Astrocyte (in vitro differentiated cells and primary cell): ENCODE measurements at regions not wholly inside any gene's neighbourhood (a gene's known extent, or its start where the extent isn't known, plus 50 kb on each side); places are given as distances from the start of the nearest gene placed in this dataset.
"Not testable (repeated sequence)": the region's sequence is repeated elsewhere in the genome, so short reads cannot be mapped to it uniquely, and the experiment has no call there.

Experiments
- DNase-seq: peaks from one replicate; pipeline ENCODE4 v3.0.0-alpha.2; 2010; ENCODE audit warnings: low read depth
- FAIRE-seq: peaks from 2 replicates; lab custom pipeline; 2011; peaks lifted over from hg19 to GRCh38; lab: Jason Lieb, UNC
- H2AFZ ChIP-seq: 2 replicates; pipeline ENCODE4 v1.6.0; 2012; ENCODE audit warnings: low read depth, low read length, inconsistent platforms
- H3K27ac ChIP-seq: 2 replicates; pipeline ENCODE4 v1.5.1; 2011; ENCODE audit warnings: low read depth, low read length, inconsistent platforms
- H3K27me3 ChIP-seq: 2 replicates; pipeline ENCODE4 v1.6.0; 2011; ENCODE audit warnings: low read length, inconsistent platforms; ENCODE audit not compliant: insufficient read depth
- H3K36me3 ChIP-seq: 2 replicates; pipeline ENCODE4 v1.5.1; 2011; ENCODE audit warnings: low read length, inconsistent platforms; ENCODE audit not compliant: insufficient read depth
- H3K4me1 ChIP-seq: 2 replicates; pipeline ENCODE4 v1.5.1; 2011; ENCODE audit warnings: low read length, inconsistent platforms; ENCODE audit not compliant: insufficient read depth
- H3K4me2 ChIP-seq: 2 replicates; pipeline ENCODE4 v1.6.0; 2012; ENCODE audit warnings: low read length, inconsistent platforms
- H3K4me3 ChIP-seq: 2 replicates; pipeline ENCODE4 v1.5.1; 2011; ENCODE audit warnings: low read depth, mild to moderate bottlenecking, low read length, inconsistent platforms; ENCODE audit not compliant: insufficient read depth
- H3K79me2 ChIP-seq: 2 replicates; pipeline ENCODE4 v1.6.0; 2012; ENCODE audit warnings: mild to moderate bottlenecking, low read length, inconsistent platforms; ENCODE audit not compliant: insufficient read depth
- H3K9ac ChIP-seq: 2 replicates; pipeline ENCODE4 v1.6.0; 2012; ENCODE audit warnings: mild to moderate bottlenecking, low read length, inconsistent platforms
- H3K9me3 ChIP-seq: 2 replicates; pipeline ENCODE4 v1.5.1; 2012; ENCODE audit warnings: low read depth, mild to moderate bottlenecking, low read length, inconsistent platforms; ENCODE audit not compliant: insufficient read depth
- H4K20me1 ChIP-seq: 2 replicates; pipeline ENCODE4 v1.6.0; 2012; ENCODE audit warnings: low read length, inconsistent platforms; ENCODE audit not compliant: insufficient read depth
- H3K27ac Mint-ChIP-seq: one replicate; pipeline ENCODE4 v1.8.0; 2021; ENCODE audit warnings: mild to moderate bottlenecking, mixed read lengths; ENCODE audit not compliant: unreplicated experiment
- H3K27me3 Mint-ChIP-seq: one replicate; pipeline ENCODE4 v1.8.0; 2021; ENCODE audit warnings: low read depth, mixed read lengths; ENCODE audit not compliant: unreplicated experiment
- H3K36me3 Mint-ChIP-seq: one replicate; pipeline ENCODE4 v1.8.0; 2021; ENCODE audit warnings: low read depth, mixed read lengths; ENCODE audit not compliant: unreplicated experiment
- H3K4me1 Mint-ChIP-seq: one replicate; pipeline ENCODE4 v1.8.0; 2021; ENCODE audit warnings: low read depth, mixed read lengths; ENCODE audit not compliant: unreplicated experiment
- H3K4me3 Mint-ChIP-seq: one replicate; pipeline ENCODE4 v1.8.0; 2021; ENCODE audit warnings: mild to moderate bottlenecking, moderate library complexity, mixed read lengths; ENCODE audit not compliant: unreplicated experiment
- H3K9me3 Mint-ChIP-seq: one replicate; pipeline ENCODE4 v1.8.0; 2021; ENCODE audit warnings: mild to moderate bottlenecking, mixed read lengths; ENCODE audit not compliant: unreplicated experiment
- EZH2 ChIP-seq: IDR thresholded peaks from 2 replicates; pipeline ENCODE4 v1.6.1; 2012; ENCODE audit warnings: mild to moderate bottlenecking, low read length, inconsistent platforms; ENCODE audit not compliant: insufficient read depth
- TF ChIP-seq, protein P1 (sequence below): IDR thresholded peaks from 2 replicates; pipeline ENCODE4 v1.5.1; 2011; ENCODE audit warnings: low read depth, mild to moderate bottlenecking, inconsistent platforms, low read length, moderate library complexity; ENCODE audit not compliant: insufficient read depth

- no peaks in the 10 kb centered on the region for H3K36me3 Mint-ChIP-seq
- Histone ChIP-seq H3K9me3 (no peaks in the 10 kb centered on the region), H3K4me2 (no peak overlapping the region), H2AFZ (no peak overlapping the region), H3K36me3 (no peaks in the 10 kb centered on the region), H3K4me3 (no peak overlapping the region), H3K27me3 (no peaks in the 10 kb centered on the region), H3K79me2 (no peaks in the 10 kb centered on the region), H3K27ac (no peak overlapping the region), H3K9ac (no peak overlapping the region), H3K4me1 (no peaks in the 10 kb centered on the region), H4K20me1 (no peaks in the 10 kb centered on the region)
- H3K4me1 Mint-ChIP-seq = no peaks in the 10 kb centered on the region
- H3K27me3 Mint-ChIP-seq = no peaks in the 10 kb centered on the region
- no peak overlapping the region for H3K27ac Mint-ChIP-seq
- H3K9me3 Mint-ChIP-seq = no peaks in the 10 kb centered on the region
- DNase-seq (no peak), FAIRE-seq (no peak)
- TF ChIP-seq, protein P1, sequence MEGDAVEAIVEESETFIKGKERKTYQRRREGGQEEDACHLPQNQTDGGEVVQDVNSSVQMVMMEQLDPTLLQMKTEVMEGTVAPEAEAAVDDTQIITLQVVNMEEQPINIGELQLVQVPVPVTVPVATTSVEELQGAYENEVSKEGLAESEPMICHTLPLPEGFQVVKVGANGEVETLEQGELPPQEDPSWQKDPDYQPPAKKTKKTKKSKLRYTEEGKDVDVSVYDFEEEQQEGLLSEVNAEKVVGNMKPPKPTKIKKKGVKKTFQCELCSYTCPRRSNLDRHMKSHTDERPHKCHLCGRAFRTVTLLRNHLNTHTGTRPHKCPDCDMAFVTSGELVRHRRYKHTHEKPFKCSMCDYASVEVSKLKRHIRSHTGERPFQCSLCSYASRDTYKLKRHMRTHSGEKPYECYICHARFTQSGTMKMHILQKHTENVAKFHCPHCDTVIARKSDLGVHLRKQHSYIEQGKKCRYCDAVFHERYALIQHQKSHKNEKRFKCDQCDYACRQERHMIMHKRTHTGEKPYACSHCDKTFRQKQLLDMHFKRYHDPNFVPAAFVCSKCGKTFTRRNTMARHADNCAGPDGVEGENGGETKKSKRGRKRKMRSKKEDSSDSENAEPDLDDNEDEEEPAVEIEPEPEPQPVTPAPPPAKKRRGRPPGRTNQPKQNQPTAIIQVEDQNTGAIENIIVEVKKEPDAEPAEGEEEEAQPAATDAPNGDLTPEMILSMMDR = no peak
- TF ChIP-seq EZH2 = no peak
- no peak overlapping the region for H3K4me3 Mint-ChIP-seq
These were observed 704.4 kb upstream of the NEGR1 start for GRCh38 chr1:72986591-72987290.

GRCh38 chr1:72985024-72985423, 702.7 kb upstream of the NEGR1 start:
- not testable (repeated sequence) for H4K20me1 ChIP-seq, H3K27ac Mint-ChIP-seq, H3K27me3 ChIP-seq, H3K27me3 Mint-ChIP-seq, H3K9me3 ChIP-seq, H3K79me2 ChIP-seq, H3K4me3 Mint-ChIP-seq, H3K27ac ChIP-seq, FAIRE-seq, H3K9ac ChIP-seq, H3K36me3 Mint-ChIP-seq, H3K9me3 Mint-ChIP-seq, H3K4me2 ChIP-seq, H3K36me3 ChIP-seq, H3K4me1 Mint-ChIP-seq, DNase-seq, H3K4me1 ChIP-seq, H2AFZ ChIP-seq, H3K4me3 ChIP-seq

GRCh38 chr1:72983011-72983410, 700.7 kb upstream of the NEGR1 start:
- not testable (repeated sequence) for FAIRE-seq, H3K79me2 ChIP-seq, H3K4me1 ChIP-seq, H3K27ac ChIP-seq, H3K9ac ChIP-seq, H3K4me2 ChIP-seq, H3K27me3 ChIP-seq, H3K9me3 Mint-ChIP-seq, DNase-seq, H3K27ac Mint-ChIP-seq, H2AFZ ChIP-seq, H3K36me3 Mint-ChIP-seq, H3K36me3 ChIP-seq, H3K4me1 Mint-ChIP-seq, H3K27me3 Mint-ChIP-seq, H4K20me1 ChIP-seq, H3K4me3 Mint-ChIP-seq, H3K9me3 ChIP-seq, H3K4me3 ChIP-seq
